ENCODE measurements at regions not wholly inside any gene's neighbourhood (a gene's known extent, or its start where the extent isn't known, plus 50 kb on each side); places are given as distances from the start of the nearest gene placed in this dataset.

GRCh38 chr6:44049163-44049988 lies 77.9 kb downstream of the MRPL14 start:
- Histone ChIP-seq H3K9me3 (ENCODE audit: control insufficient read depth, low read length) (no peaks in the 10 kb centered on the region), H3K36me3 (ENCODE audit: control insufficient read depth, insufficient read depth, low read length) (no peaks in the 10 kb centered on the region), H3K4me3 (ENCODE audit: extremely low read depth, insufficient read depth, low read length, poor library complexity, severe bottlenecking) (no peak overlapping the region), H3K27ac (ENCODE audit: low read depth, low read length, severe bottlenecking) (no peak overlapping the region), H3K4me1 (ENCODE audit: control insufficient read depth, insufficient read depth, low read length, poor library complexity, severe bottlenecking) (peaks cover 39% of the 10 kb centered on the region)
- 90 to 96% methylated on average over 5 to 6 of the region's 6 CpGs for WGBS, 2 experiments (ENCODE audit: insufficient coverage in 2 of 2)

- Histone ChIP-seq H3K27ac (ENCODE audit: low read depth, low read length, severe bottlenecking) (no peak overlapping the region), H3K36me3 (ENCODE audit: control insufficient read depth, insufficient read depth, low read length) (no peaks in the 10 kb centered on the region), H3K4me3 (ENCODE audit: extremely low read depth, insufficient read depth, low read length, poor library complexity, severe bottlenecking) (no peak overlapping the region), H3K4me1 (ENCODE audit: control insufficient read depth, insufficient read depth, low read length, poor library complexity, severe bottlenecking) (peaks cover 37% of the 10 kb centered on the region), H3K9me3 (ENCODE audit: control insufficient read depth, low read length) (no peaks in the 10 kb centered on the region)
- WGBS, 2 experiments (ENCODE audit: insufficient coverage in 2 of 2), result 98 to 100% methylated on average over 3 to 5 of the region's 6 CpGs
Measured at GRCh38 chr6:44048277-44048676, 79.0 kb downstream of the MRPL14 start.

GRCh38 chr6:44047801-44048200 lies 79.5 kb downstream of the MRPL14 start:
- H3K27ac ChIP-seq (ENCODE audit: low read depth, low read length, severe bottlenecking), result no peak overlapping the region
- no peaks in the 10 kb centered on the region for H3K9me3 ChIP-seq (ENCODE audit: control insufficient read depth, low read length)
- WGBS, 2 experiments (ENCODE audit: insufficient coverage in 2 of 2), result 95 to 100% methylated on average over 1 to 3 of the region's 3 CpGs
- H3K4me1 ChIP-seq (ENCODE audit: control insufficient read depth, insufficient read depth, low read length, poor library complexity, severe bottlenecking), result peaks cover 38% of the 10 kb centered on the region
- H3K4me3 ChIP-seq (ENCODE audit: extremely low read depth, insufficient read depth, low read length, poor library complexity, severe bottlenecking), result no peak overlapping the region
- H3K36me3 ChIP-seq (ENCODE audit: control insufficient read depth, insufficient read depth, low read length), result no peaks in the 10 kb centered on the region

GRCh38 chr6:44047179-44047546 lies 80.1 kb downstream of the MRPL14 start:
- Histone ChIP-seq H3K27ac (ENCODE audit: low read depth, low read length, severe bottlenecking) (no peak overlapping the region), H3K4me3 (ENCODE audit: extremely low read depth, insufficient read depth, low read length, poor library complexity, severe bottlenecking) (no peak overlapping the region), H3K4me1 (ENCODE audit: control insufficient read depth, insufficient read depth, low read length, poor library complexity, severe bottlenecking) (peaks cover 36% of the 10 kb centered on the region), H3K9me3 (ENCODE audit: control insufficient read depth, low read length) (no peaks in the 10 kb centered on the region), H3K36me3 (ENCODE audit: control insufficient read depth, insufficient read depth, low read length) (no peaks in the 10 kb centered on the region)
- 100% methylated on average over 1 of the region's 2 CpGs for WGBS, 2 experiments (ENCODE audit: insufficient coverage in 2 of 2)

- H3K36me3 ChIP-seq (ENCODE audit: control insufficient read depth, insufficient read depth, low read length), result no peaks in the 10 kb centered on the region
- 81 to 86% methylated on average over 6 of the region's 6 CpGs for WGBS, 2 experiments (ENCODE audit: insufficient coverage in 2 of 2)
- H3K4me3 ChIP-seq (ENCODE audit: extremely low read depth, insufficient read depth, low read length, poor library complexity, severe bottlenecking), result no peak overlapping the region
- H3K9me3 ChIP-seq (ENCODE audit: control insufficient read depth, low read length), result no peaks in the 10 kb centered on the region
- H3K4me1 ChIP-seq (ENCODE audit: control insufficient read depth, insufficient read depth, low read length, poor library complexity, severe bottlenecking), result peaks cover 34% of the 10 kb centered on the region
- no peak overlapping the region for H3K27ac ChIP-seq (ENCODE audit: low read depth, low read length, severe bottlenecking)
Measured at GRCh38 chr6:44046516-44047178, 80.6 kb downstream of the MRPL14 start.

- 75 to 100% methylated on average over 1 of the region's 1 CpG for WGBS, 2 experiments (ENCODE audit: insufficient coverage in 2 of 2)
- no peaks in the 10 kb centered on the region for H3K36me3 ChIP-seq (ENCODE audit: control insufficient read depth, insufficient read depth, low read length)
- H3K9me3 ChIP-seq (ENCODE audit: control insufficient read depth, low read length), result no peaks in the 10 kb centered on the region
- peaks cover 32% of the 10 kb centered on the region for H3K4me1 ChIP-seq (ENCODE audit: control insufficient read depth, insufficient read depth, low read length, poor library complexity, severe bottlenecking)
- H3K27ac ChIP-seq (ENCODE audit: low read depth, low read length, severe bottlenecking), result no peak overlapping the region
- no peak overlapping the region for H3K4me3 ChIP-seq (ENCODE audit: extremely low read depth, insufficient read depth, low read length, poor library complexity, severe bottlenecking)
Measured at GRCh38 chr6:44045672-44046015, 81.6 kb downstream of the MRPL14 start.

GRCh38 chr6:44044940-44045671 lies 82.1 kb downstream of the MRPL14 start:
- no peak overlapping the region for H3K4me3 ChIP-seq (ENCODE audit: extremely low read depth, insufficient read depth, low read length, poor library complexity, severe bottlenecking)
- peaks cover 35% of the 10 kb centered on the region for H3K4me1 ChIP-seq (ENCODE audit: control insufficient read depth, insufficient read depth, low read length, poor library complexity, severe bottlenecking)
- H3K27ac ChIP-seq (ENCODE audit: low read depth, low read length, severe bottlenecking), result no peak overlapping the region
- H3K9me3 ChIP-seq (ENCODE audit: control insufficient read depth, low read length), result no peaks in the 10 kb centered on the region
- WGBS, 2 experiments (ENCODE audit: insufficient coverage in 2 of 2), result 93 to 94% methylated on average over 2 of the region's 2 CpGs
- no peaks in the 10 kb centered on the region for H3K36me3 ChIP-seq (ENCODE audit: control insufficient read depth, insufficient read depth, low read length)

- Histone ChIP-seq H3K9me3 (ENCODE audit: control insufficient read depth, low read length) (no peaks in the 10 kb centered on the region), H3K4me1 (ENCODE audit: control insufficient read depth, insufficient read depth, low read length, poor library complexity, severe bottlenecking) (peaks cover 42% of the 10 kb centered on the region), H3K4me3 (ENCODE audit: extremely low read depth, insufficient read depth, low read length, poor library complexity, severe bottlenecking) (no peak overlapping the region), H3K36me3 (ENCODE audit: control insufficient read depth, insufficient read depth, low read length) (no peaks in the 10 kb centered on the region), H3K27ac (ENCODE audit: low read depth, low read length, severe bottlenecking) (peak overlapping the region; percentile 95)
- WGBS, 2 experiments (ENCODE audit: insufficient coverage in 2 of 2), result 69 to 70% methylated on average over 3 to 4 of the region's 6 CpGs
Measured at GRCh38 chr6:44044154-44044539, 83.1 kb downstream of the MRPL14 start.

GRCh38 chr6:44043479-44044153 lies 83.6 kb downstream of the MRPL14 start:
- Histone ChIP-seq H3K4me3 (ENCODE audit: extremely low read depth, insufficient read depth, low read length, poor library complexity, severe bottlenecking) (no peak overlapping the region), H3K4me1 (ENCODE audit: control insufficient read depth, insufficient read depth, low read length, poor library complexity, severe bottlenecking) (peaks cover 42% of the 10 kb centered on the region), H3K9me3 (ENCODE audit: control insufficient read depth, low read length) (no peaks in the 10 kb centered on the region), H3K27ac (ENCODE audit: low read depth, low read length, severe bottlenecking) (peak overlapping the region; percentile 95), H3K36me3 (ENCODE audit: control insufficient read depth, insufficient read depth, low read length) (no peaks in the 10 kb centered on the region)
- WGBS, 2 experiments (ENCODE audit: insufficient coverage in 2 of 2), result 67 to 71% methylated on average over 1 to 2 of the region's 2 CpGs

GRCh38 chr6:44042989-44043478 lies 84.2 kb downstream of the MRPL14 start:
- peak overlapping the region; percentile 95 for H3K27ac ChIP-seq (ENCODE audit: low read depth, low read length, severe bottlenecking)
- H3K9me3 ChIP-seq (ENCODE audit: control insufficient read depth, low read length), result no peaks in the 10 kb centered on the region
- no CpG with 5 or more reads among the region's 1 CpG for WGBS, 2 experiments (ENCODE audit: insufficient coverage in 2 of 2)
- peaks cover 42% of the 10 kb centered on the region for H3K4me1 ChIP-seq (ENCODE audit: control insufficient read depth, insufficient read depth, low read length, poor library complexity, severe bottlenecking)
- H3K36me3 ChIP-seq (ENCODE audit: control insufficient read depth, insufficient read depth, low read length), result no peaks in the 10 kb centered on the region
- H3K4me3 ChIP-seq (ENCODE audit: extremely low read depth, insufficient read depth, low read length, poor library complexity, severe bottlenecking), result no peak overlapping the region

Data from mesodermal cell (in vitro differentiated cells).